MM.1S (cell line): ENCODE measurements at regions not wholly inside any gene's neighbourhood (a gene's known extent, or its start where the extent isn't known, plus 50 kb on each side); places are given as distances from the start of the nearest gene placed in this dataset.

ENCODE experiments used
- DNase-seq: peaks from one replicate; pipeline ENCODE4 v3.0.0-alpha.2; 2015
- H2AFZ ChIP-seq: fragments of 300-600 bp; sonication (generic); 2 replicates; pipeline ENCODE4 v1.6.0; 2016; ENCODE audit warnings: antibody characterized with exemption, low read length
- H3F3A ChIP-seq: fragments of 300-600 bp; sonication (generic); 2 replicates; pipeline ENCODE4 v1.6.1; 2016; ENCODE audit warnings: mild to moderate bottlenecking, antibody characterized with exemption, low read length, moderate library complexity, mixed read lengths; ENCODE audit not compliant: insufficient read depth
- H3K27ac ChIP-seq: fragments of 300-600 bp; sonication (generic); 2 replicates; pipeline ENCODE4 v1.5.1; 2016; ENCODE audit warnings: mild to moderate bottlenecking, low read length
- H3K27me3 ChIP-seq: fragments of 300-600 bp; sonication (generic); replicated peaks from 2 replicates; pipeline ENCODE4 v1.6.0; 2016; ENCODE audit warnings: low read length; ENCODE audit not compliant: insufficient read depth
- H3K36me3 ChIP-seq: fragments of 300-600 bp; sonication (generic); replicated peaks from 2 replicates; pipeline ENCODE4 v1.6.1; 2016; ENCODE audit warnings: mild to moderate bottlenecking, low read length, mixed read lengths; ENCODE audit not compliant: insufficient read depth
- H3K4me1 ChIP-seq: fragments of 300-600 bp; sonication (generic); 2 replicates; pipeline ENCODE4 v1.6.1; 2016; ENCODE audit warnings: low read length, mixed read lengths
- H3K4me2 ChIP-seq: fragments of 300-600 bp; sonication (generic); 2 replicates; pipeline ENCODE4 v1.6.0; 2016; ENCODE audit warnings: low read depth, low read length
- H3K4me3 ChIP-seq: fragments of 300-600 bp; sonication (generic); 2 replicates; pipeline ENCODE4 v1.5.1; 2016; ENCODE audit warnings: low read length, mixed read lengths
- H3K79me2 ChIP-seq: fragments of 300-600 bp; sonication (generic); 2 replicates; pipeline ENCODE4 v1.6.1; 2016; ENCODE audit warnings: mixed run types, low read length, mixed read lengths
- H3K9ac ChIP-seq: fragments of 300-600 bp; sonication (generic); 2 replicates; pipeline ENCODE4 v1.6.1; 2016; ENCODE audit warnings: low read length, mixed read lengths
- H3K9me2 ChIP-seq: fragments of 300-600 bp; sonication (generic); replicated peaks from 2 replicates; pipeline ENCODE4 v1.6.1; 2016; ENCODE audit warnings: mild to moderate bottlenecking, low read length, mixed read lengths; ENCODE audit not compliant: insufficient read depth
- H3K9me3 ChIP-seq: fragments of 300-600 bp; sonication (generic); replicated peaks from 2 replicates; pipeline ENCODE4 v1.6.1; 2016; ENCODE audit warnings: mild to moderate bottlenecking, low read length, mixed read lengths; ENCODE audit not compliant: insufficient read depth
- H4K20me1 ChIP-seq: fragments of 300-600 bp; sonication (generic); 2 replicates; pipeline ENCODE4 v1.6.1; 2016; ENCODE audit warnings: mild to moderate bottlenecking, low read length, moderate library complexity, mixed read lengths; ENCODE audit not compliant: insufficient read depth
- EZH2 ChIP-seq: fragments of 300-600 bp; sonication (generic); optimal IDR thresholded peaks from 2 replicates; pipeline ENCODE3; 2017; ENCODE audit warnings: low read depth, mild to moderate bottlenecking, antibody characterized with exemption, low read length, mixed read lengths
- EZH2phosphoT487 ChIP-seq: fragments of 300-600 bp; sonication (generic); IDR thresholded peaks from 2 replicates; pipeline ENCODE4 v1.6.1; 2018; ENCODE audit warnings: antibody characterized with exemption, low read length
- TF ChIP-seq, protein P1 (sequence below): fragments of 300-600 bp; sonication (generic); IDR thresholded peaks from 2 replicates; pipeline ENCODE4 v1.5.1; 2016; ENCODE audit warnings: antibody characterized with exemption, low read length, mixed read lengths

DNA sequence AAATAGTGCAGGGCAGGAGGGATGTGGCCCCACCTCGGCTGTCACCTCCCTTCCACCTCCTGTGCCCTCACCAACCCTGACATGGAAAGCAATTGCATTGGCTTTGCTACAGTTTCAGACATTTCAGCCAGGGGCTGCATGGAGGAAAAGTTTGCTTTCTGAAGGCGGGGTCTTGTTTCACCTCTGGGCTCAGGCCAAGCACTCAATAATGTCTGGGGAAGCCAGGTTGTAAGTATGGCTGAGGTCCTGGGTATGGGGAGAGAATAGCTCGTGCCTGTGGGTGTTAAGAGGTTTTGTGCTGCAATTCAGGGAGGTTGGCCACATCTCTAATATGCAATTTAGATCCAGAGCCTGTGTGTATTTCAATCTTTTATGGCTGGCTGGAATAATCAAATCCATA lies 238.4 kb upstream of the MKI67 start:
- Histone ChIP-seq H2AFZ (no peak overlapping the region), H3F3A (no peaks in the 10 kb centered on the region), H3K79me2 (no peaks in the 10 kb centered on the region), H3K36me3 (no peaks in the 10 kb centered on the region), H3K4me3 (no peak overlapping the region), H3K27ac (no peak overlapping the region), H4K20me1 (no peaks in the 10 kb centered on the region), H3K4me1 (no peaks in the 10 kb centered on the region), H3K9me3 (no peaks in the 10 kb centered on the region), H3K9ac (no peak overlapping the region), H3K4me2 (no peak overlapping the region), H3K9me2 (no peaks in the 10 kb centered on the region), H3K27me3 (no peaks in the 10 kb centered on the region)
- TF ChIP-seq, protein P1, sequence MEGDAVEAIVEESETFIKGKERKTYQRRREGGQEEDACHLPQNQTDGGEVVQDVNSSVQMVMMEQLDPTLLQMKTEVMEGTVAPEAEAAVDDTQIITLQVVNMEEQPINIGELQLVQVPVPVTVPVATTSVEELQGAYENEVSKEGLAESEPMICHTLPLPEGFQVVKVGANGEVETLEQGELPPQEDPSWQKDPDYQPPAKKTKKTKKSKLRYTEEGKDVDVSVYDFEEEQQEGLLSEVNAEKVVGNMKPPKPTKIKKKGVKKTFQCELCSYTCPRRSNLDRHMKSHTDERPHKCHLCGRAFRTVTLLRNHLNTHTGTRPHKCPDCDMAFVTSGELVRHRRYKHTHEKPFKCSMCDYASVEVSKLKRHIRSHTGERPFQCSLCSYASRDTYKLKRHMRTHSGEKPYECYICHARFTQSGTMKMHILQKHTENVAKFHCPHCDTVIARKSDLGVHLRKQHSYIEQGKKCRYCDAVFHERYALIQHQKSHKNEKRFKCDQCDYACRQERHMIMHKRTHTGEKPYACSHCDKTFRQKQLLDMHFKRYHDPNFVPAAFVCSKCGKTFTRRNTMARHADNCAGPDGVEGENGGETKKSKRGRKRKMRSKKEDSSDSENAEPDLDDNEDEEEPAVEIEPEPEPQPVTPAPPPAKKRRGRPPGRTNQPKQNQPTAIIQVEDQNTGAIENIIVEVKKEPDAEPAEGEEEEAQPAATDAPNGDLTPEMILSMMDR, result no peak
- TF ChIP-seq EZH2, result no peak
- no peak for TF ChIP-seq EZH2phosphoT487
- DNase-seq, result no peak

DNA sequence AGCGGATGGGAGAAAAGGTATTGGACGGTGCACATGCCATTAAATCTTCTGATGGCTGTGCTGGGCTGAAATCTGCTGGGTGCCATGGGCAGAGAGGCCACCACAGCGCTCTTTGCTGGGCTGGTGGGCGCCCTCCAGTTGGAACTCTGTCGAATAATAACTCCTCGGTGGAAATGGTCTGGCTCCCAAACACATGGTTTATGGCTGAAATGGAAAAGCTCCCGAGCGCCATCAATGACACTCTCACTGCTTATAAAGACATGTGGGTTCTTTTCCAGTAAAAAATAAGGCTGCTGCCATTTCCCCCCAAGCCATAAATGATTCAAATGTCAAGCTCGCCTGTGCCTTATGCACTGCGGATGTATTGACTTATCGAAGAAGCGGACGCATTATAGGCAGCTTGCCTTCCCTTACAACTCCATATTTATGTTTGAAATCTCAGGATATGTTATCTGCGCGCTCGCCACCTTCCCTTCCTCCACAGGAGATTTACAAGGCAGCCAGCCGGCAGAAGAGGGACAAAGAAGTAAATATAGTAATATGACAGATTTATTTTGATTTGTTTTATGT lies 239.0 kb upstream of the MKI67 start:
- Histone ChIP-seq H3F3A (no peaks in the 10 kb centered on the region), H3K36me3 (no peaks in the 10 kb centered on the region), H3K4me3 (no peak overlapping the region), H3K4me2 (no peak overlapping the region), H3K9me2 (no peaks in the 10 kb centered on the region), H3K79me2 (no peaks in the 10 kb centered on the region), H3K27ac (no peak overlapping the region), H4K20me1 (no peaks in the 10 kb centered on the region), H2AFZ (no peak overlapping the region), H3K9ac (no peak overlapping the region), H3K4me1 (no peaks in the 10 kb centered on the region), H3K27me3 (no peaks in the 10 kb centered on the region), H3K9me3 (no peaks in the 10 kb centered on the region)
- no peak for DNase-seq
- TF ChIP-seq EZH2phosphoT487 (no peak), EZH2 (no peak)
- TF ChIP-seq, protein P1, result no peak

DNA sequence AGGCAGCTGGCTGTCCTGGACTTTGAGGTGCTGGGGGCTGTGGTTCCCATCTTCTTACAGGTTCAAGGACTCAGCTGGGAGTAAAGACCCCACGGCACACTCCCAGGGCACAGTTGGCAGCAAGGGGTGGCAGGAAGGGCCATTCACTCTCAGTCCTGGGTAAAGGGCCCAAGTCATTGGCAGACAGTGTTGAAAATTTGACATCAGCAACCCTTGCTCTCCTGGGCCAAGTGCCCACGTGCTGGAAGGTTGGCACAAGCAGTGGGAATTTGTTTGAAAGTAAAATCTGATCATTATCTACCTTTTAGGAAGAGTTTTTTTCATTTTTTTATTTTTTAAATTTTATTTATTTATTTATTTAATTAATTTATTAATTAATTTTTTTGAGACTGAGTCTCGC lies 241.6 kb upstream of the MKI67 start:
- no peak overlapping the region for H3K4me3 ChIP-seq
- H3K4me2 ChIP-seq, result no peak overlapping the region
- H3K79me2 ChIP-seq, result no peaks in the 10 kb centered on the region
- no peak overlapping the region for H3K27ac ChIP-seq
- H3K4me1 ChIP-seq, result peaks cover 4% of the 10 kb centered on the region
- no peak overlapping the region for H3K9ac ChIP-seq
- no peak for TF ChIP-seq EZH2phosphoT487
- TF ChIP-seq, protein P1, result no peak
- no peak for TF ChIP-seq EZH2
- no peaks in the 10 kb centered on the region for H3K9me3 ChIP-seq
- no peaks in the 10 kb centered on the region for H3K9me2 ChIP-seq
- H3F3A ChIP-seq, result no peaks in the 10 kb centered on the region
- no peak for DNase-seq
- H3K27me3 ChIP-seq, result no peaks in the 10 kb centered on the region
- no peak overlapping the region for H2AFZ ChIP-seq
- H4K20me1 ChIP-seq, result no peaks in the 10 kb centered on the region
- no peaks in the 10 kb centered on the region for H3K36me3 ChIP-seq
